NCI-H2227 (cell line): ENCODE measurements at regions not wholly inside any gene's neighbourhood (a gene's known extent, or its start where the extent isn't known, plus 50 kb on each side); places are given as distances from the start of the nearest gene placed in this dataset.

ENCODE experiments used
- DNase-seq: peaks from one replicate; lab custom pipeline; 2025; ENCODE audit not compliant: unreplicated experiment; lab: John Stamatoyannopoulos, UW

GRCh38 chr22:49207008-49208003 is 620.4 kb downstream of the BRD1 start:
- DNase-seq: no peak

- no peak for DNase-seq
These were observed 621.4 kb downstream of the BRD1 start for GRCh38 chr22:49206281-49206680.

GRCh38 chr22:49205483-49205800 is 622.2 kb downstream of the BRD1 start:
- no peak for DNase-seq

- no peak for DNase-seq
These were observed 622.8 kb downstream of the BRD1 start for GRCh38 chr22:49204599-49205482.

GRCh38 chr22:49203859-49204598 is 623.6 kb downstream of the BRD1 start:
- no peak for DNase-seq

- DNase-seq: no peak
These were observed 624.4 kb downstream of the BRD1 start for GRCh38 chr22:49203091-49203858.

- DNase-seq: no peak
These were observed 625.4 kb downstream of the BRD1 start for GRCh38 chr22:49202226-49202625.

- no peak for DNase-seq
These were observed 626.4 kb downstream of the BRD1 start for GRCh38 chr22:49201046-49201970.

- DNase-seq: no peak
These were observed 628.4 kb downstream of the BRD1 start for GRCh38 chr22:49199224-49199623.

GRCh38 chr22:49198705-49199084 is 629.0 kb downstream of the BRD1 start:
- no peak for DNase-seq

- no peak for DNase-seq
These were observed 629.5 kb downstream of the BRD1 start for GRCh38 chr22:49197986-49198704.

- no peak for DNase-seq
These were observed 630.2 kb downstream of the BRD1 start for GRCh38 chr22:49197505-49197904.

- no peak for DNase-seq
These were observed 631.6 kb downstream of the BRD1 start for GRCh38 chr22:49196046-49196511.

GRCh38 chr22:49195636-49196035 is 632.0 kb downstream of the BRD1 start:
- DNase-seq: no peak

- DNase-seq: no peak
These were observed 633.7 kb downstream of the BRD1 start for GRCh38 chr22:49193901-49194465.

GRCh38 chr22:49193348-49193747 is 634.3 kb downstream of the BRD1 start:
- DNase-seq: no peak

- no peak for DNase-seq
These were observed 634.8 kb downstream of the BRD1 start for GRCh38 chr22:49192857-49193250.

GRCh38 chr22:49192180-49192856 is 635.4 kb downstream of the BRD1 start:
- DNase-seq: no peak
